ENCODE measurements at regions not wholly inside any gene's neighbourhood (a gene's known extent, or its start where the extent isn't known, plus 50 kb on each side); places are given as distances from the start of the nearest gene placed in this dataset. TPM values are rescaled to one million over a fixed set of nuclear protein-coding genes. Genes with fewer than 3 reads are reported as not detected.

Small RNAs in the stretch of these regions (small RNA-seq; reads per million reads assigned to genes)
- not detected for gene RF00322 (ENCODE audit: insufficient read depth)
- not detected for gene RNU6-499P (ENCODE audit: insufficient read depth)

Measured in H1 (cell line).